Skin of body (tissue), 1 donor: ENCODE measurements at regions not wholly inside any gene's neighbourhood (a gene's known extent, or its start where the extent isn't known, plus 50 kb on each side); places are given as distances from the start of the nearest gene placed in this dataset.
A peak's percentile ranks its signal among the peaks of the same experiment; 100 is the strongest.
"Not testable (repeated sequence)": the region's sequence is repeated elsewhere in the genome, so short reads cannot be mapped to it uniquely, and the experiment has no call there.

Source experiments
- DNase-seq: peaks from one replicate; lab custom pipeline; 2025; lab: John Stamatoyannopoulos, UW

- DNase-seq, result no peak
Observed at GRCh38 chr10:91745090-91745831, 53.0 kb upstream of the TNKS2 start.

GRCh38 chr10:91743465-91743864 is 54.8 kb upstream of the TNKS2 start:
- DNase-seq, result no peak

DNA sequence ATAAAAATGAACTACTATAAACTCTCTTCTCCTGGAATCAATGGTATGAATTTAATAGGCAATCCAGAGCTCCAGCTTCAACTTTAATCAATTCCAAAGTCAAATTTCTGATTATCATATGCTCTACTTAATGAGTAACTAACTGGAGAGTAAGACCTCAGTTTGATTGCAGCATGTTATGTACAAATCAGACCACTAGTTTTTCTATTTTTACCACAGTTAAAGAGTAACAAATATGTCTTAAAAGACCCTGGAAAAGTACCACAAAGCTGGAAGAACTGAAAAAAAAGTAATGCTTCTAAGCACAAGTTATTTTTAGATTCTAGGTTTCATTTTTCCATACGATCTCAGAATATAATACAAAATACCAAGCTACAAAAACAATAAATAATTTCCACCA is 56.0 kb upstream of the TNKS2 start:
- no peak for DNase-seq

DNA sequence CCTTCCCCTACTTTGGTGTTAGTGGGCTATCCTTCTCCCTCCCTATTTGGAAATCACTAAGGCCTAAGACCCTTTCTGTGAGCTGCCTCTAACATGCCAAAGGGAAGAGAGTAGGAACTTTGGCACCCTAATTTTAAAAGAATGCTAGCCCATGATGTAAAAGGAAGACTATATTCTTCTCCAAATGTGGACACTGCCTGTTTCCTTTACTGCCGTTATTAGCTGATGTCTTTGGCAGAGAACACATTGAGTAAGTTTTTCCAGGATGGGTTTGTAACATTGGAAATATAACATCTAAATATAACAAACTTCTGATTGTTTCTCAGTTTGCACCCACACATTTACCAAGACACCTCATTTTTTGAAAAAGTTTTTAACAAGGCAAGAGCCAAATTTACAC is 56.9 kb upstream of the TNKS2 start:
- peak; percentile 4 for DNase-seq

DNA sequence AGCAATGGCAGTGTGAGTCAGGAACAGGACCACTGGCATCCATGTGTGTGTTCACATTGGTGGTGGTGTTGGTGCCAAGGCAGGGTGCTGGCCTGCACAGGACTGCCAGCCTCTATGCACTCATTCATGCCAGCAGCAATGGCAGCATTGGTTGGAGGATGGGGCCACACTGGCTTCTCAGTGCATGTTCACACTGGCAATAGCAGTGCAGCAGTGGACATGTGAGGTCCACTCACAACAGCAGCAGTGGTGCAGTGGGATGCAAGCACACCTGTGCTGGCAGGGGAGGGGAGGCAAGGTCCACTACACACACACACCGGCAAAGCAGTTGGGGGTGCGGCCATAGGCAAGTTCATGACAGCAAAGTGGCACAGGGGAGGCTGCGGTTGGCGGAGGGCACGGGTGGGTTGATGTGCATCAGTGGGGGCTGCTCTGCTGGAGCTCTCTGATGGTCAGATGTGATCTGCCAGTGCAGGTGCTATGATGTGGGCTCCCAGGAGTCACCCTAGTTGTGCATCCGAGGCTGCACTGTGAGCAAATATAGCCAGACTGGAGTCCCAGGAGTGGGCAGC is 57.8 kb upstream of the TNKS2 start:
- no peak for DNase-seq

GRCh38 chr10:91732265-91732664 is 66.0 kb upstream of the TNKS2 start:
- DNase-seq, result not testable (repeated sequence)

- DNase-seq, result not testable (repeated sequence)
Observed at GRCh38 chr10:91729339-91729738, 68.9 kb upstream of the TNKS2 start.

- no peak for DNase-seq
Observed at GRCh38 chr10:91726355-91726754, 71.9 kb upstream of the TNKS2 start.

DNA sequence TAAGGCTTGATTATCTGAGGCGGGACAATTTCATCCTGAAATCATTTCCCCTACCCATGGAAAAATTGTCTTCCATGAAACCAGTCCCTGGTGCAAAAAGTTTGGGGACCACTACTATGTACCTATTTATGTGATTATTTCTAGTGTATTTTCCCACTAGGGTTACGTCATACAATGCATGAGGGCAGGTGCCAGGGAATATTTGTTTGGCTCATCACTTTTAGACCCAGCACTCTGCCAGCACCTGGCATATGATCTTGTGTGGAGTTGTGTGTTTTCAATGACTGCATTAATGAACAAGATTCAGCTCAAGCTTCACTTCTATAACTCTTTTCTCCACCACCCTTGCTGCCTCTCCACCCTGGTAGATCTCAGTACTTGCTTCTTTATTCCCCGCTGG is 73.3 kb upstream of the TNKS2 start:
- DNase-seq, result no peak

GRCh38 chr10:91713461-91714072 is 80.7 kb upstream of the PPP1R3C start:
- DNase-seq, result no peak

DNA sequence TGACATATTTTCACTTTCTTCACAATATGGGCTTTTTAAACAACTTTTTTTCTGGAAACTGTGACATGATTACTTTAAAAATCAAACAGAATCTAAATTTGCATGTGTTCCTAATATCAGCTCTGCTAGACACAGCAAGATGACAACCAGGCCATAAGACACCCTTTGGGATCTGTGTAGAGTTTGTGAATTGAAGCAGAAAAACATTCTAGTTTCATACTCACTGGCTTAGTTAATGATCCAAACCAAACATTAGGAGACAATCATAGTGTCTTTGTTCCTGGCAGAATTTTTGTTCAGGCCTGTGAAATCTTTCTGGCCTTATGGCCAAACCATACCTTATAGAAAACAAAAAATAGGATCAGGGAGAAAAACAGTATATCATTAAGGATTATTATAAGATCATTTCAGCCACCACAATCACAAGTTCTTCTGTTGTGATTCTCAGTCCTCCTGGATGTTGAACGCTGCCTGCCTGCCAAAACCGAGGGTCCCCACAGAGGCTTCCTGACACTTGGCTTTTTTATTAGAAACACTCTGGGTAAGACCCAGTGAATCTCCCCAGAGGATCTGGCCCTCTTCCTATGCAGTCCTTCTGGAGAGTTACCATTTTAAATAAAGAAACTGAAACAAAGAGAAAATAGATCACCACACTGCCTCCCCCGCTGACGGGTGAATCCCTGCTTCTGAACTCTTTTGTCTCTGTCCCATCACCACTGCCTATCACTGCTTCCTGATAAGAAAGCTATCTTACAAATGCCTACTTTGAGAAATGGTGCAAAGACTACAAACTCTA is 79.2 kb upstream of the PPP1R3C start:
- DNase-seq, result peak; percentile 22

DNA sequence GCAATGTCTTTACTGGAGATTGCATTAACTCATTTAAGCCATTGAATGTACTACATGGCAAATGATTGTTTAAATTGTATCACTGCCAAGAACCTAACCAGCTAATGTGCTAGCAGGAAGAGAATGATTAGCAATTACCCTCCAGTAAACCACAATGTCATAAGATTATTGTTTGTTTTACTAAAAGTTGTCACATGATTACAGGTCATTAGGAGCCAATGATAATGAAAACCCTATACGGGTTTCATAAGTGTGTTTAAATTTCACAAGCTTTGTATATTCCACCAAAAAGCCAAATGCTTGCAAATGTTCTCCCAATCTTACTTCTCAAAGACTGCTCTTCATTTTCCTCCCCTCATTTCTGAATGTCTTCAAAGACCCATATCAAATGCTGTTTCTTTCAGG is 76.5 kb upstream of the PPP1R3C start:
- no peak for DNase-seq

GRCh38 chr10:91708174-91708861 is 75.4 kb upstream of the PPP1R3C start:
- DNase-seq, result no peak

DNA sequence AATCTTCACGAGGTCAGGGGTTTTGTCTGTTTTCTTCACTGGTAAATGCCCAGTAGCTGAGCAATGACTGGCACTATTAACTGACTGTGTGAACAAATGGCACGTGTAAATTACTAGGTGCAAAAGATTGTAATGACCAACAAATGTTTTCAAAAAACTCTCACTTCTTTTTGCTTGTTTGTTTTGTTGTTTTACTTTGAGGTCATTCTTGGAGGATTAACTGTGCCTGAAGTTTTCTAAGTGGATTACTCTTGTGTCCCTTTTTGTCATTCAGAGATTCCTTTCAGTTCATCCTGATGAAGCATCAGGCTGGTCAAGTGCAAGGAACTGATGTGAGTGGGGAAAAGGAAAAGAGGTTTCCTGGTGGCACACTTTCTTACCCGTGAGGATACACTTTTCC is 74.4 kb upstream of the PPP1R3C start:
- DNase-seq, result no peak

DNA sequence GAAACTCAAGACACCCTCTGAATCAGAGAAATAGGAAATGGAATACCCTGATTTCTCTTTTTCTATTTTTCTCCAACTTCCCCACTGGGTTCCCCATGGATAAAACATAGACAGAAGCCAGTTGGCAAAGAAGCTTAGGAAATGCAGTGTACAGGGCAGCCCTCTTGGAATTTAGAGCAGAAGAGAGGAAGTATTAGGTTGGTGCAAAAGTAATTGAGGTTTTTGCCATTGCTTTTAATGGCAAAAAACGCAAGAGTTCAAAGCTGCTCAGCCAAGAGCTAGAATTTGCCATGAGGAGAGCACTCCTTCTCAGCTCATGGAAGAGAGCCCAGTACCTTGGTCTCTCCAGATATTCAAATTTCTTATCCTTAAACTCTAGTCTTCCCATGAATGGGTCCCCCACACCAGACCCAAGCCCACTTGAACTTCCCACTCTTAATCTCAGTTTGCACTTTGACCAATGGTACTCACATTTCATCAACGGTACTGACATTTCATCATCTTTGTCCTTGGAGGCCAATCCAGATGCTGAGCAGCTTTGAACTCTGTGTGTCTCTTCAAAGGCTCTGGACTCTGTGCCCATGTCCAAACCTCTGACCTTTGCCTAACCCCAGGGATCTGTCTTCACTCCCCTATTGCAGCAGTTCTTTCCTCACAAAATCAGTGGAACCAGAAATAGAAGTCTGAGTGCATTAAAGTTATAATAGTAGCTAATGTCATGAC is 73.2 kb upstream of the PPP1R3C start:
- DNase-seq, result no peak

GRCh38 chr10:91702620-91703019 is 69.7 kb upstream of the PPP1R3C start:
- DNase-seq, result no peak

GRCh38 chr10:91700788-91701444 is 68.0 kb upstream of the PPP1R3C start:
- DNase-seq, result no peak

DNA sequence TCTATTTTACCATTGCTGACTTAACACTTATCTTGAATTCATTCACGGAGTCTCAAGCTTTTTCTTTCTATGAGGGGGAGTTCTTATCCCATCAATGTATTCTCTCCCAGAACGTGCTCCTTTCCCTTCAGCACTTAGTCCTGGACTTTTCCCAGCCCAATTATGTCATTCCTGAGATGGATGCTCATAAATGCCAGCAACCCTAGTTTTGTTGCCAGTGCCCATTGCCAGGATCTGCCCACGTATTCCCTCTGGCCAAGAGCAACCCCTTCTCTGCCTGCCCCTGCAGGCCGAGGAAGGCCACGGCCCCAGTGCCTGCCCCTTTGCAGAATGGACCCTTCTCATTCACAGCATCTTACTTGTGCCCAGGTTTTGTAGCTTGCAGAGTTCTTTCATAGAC is 67.4 kb upstream of the PPP1R3C start:
- no peak for DNase-seq

- DNase-seq, result no peak
Observed at GRCh38 chr10:91698258-91698657, 65.4 kb upstream of the PPP1R3C start.

DNA sequence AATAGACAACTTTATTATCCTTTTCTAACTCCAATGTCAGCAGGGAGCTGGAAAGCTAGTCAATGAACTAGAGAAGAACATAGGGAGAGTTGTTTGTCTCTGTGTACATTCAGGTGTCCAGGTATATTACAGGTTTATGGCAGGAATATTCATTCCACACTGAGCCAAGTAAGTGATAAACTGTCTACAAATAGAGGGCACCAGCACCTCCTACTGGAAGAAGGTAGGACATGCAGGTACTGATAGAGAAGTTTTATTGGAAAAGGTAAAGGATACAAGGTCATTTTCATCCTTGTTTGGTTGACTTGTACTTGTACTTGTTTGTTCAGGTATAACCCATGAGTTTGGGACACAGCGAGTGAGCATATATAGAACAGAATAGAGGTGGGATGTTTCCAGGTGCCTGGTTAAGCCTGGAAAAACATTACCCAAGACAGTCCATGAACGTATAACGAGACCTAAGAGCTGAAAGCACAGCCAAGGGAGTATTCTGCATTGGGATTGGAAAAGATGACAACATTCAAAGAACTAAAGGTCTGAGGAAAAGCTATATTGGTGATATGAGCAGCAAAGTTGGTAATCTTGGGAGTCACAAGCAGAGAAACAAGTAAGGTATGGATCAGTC is 61.4 kb upstream of the PPP1R3C start:
- DNase-seq, result no peak
